ENCODE measurements at regions not wholly inside any gene's neighbourhood (a gene's known extent, or its start where the extent isn't known, plus 50 kb on each side); places are given as distances from the start of the nearest gene placed in this dataset.

DNA sequence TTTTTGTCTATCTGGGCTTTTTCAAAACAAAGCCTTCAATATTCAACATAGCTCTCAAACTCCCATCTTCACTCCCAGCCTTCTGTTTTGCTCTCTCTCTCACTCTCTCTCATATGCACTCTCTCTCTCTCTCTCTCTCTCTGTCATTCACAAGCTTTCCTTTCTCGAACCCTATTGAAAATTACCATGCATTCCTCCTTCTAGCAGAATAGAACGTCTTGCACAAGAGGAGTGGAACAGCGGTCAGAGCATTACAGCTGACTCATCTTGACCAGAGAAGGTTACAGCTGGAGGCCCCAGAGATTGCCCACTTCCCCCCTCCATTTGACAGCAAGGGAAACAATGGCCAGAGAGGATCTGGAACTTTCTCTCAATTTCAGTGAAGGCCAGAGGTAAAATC lies 51.0 kb upstream of the LIFR start:
- H3K27me3 ChIP-seq = no peaks in the 10 kb centered on the region
- DNase-seq (ENCODE audit: low spot score in 2 of 2) = no peak
- no peaks in the 10 kb centered on the region for H3K36me3 ChIP-seq
- TF ChIP-seq, protein P1, sequence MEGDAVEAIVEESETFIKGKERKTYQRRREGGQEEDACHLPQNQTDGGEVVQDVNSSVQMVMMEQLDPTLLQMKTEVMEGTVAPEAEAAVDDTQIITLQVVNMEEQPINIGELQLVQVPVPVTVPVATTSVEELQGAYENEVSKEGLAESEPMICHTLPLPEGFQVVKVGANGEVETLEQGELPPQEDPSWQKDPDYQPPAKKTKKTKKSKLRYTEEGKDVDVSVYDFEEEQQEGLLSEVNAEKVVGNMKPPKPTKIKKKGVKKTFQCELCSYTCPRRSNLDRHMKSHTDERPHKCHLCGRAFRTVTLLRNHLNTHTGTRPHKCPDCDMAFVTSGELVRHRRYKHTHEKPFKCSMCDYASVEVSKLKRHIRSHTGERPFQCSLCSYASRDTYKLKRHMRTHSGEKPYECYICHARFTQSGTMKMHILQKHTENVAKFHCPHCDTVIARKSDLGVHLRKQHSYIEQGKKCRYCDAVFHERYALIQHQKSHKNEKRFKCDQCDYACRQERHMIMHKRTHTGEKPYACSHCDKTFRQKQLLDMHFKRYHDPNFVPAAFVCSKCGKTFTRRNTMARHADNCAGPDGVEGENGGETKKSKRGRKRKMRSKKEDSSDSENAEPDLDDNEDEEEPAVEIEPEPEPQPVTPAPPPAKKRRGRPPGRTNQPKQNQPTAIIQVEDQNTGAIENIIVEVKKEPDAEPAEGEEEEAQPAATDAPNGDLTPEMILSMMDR (IDR thresholded peaks at IDR 0.05) = no peak
- TF ChIP-seq EP300 (IDR thresholded peaks at IDR 0.05) (no peak), POLR2AphosphoS5 (IDR thresholded peaks at IDR 0.05) (no peak), POLR2A (IDR thresholded peaks at IDR 0.05) (no peak)
- no peaks in the 10 kb centered on the region for H3K4me1 ChIP-seq
- 60% methylated on average over 3 of the region's 3 CpGs for WGBS
- H3K4me3 ChIP-seq = no peak overlapping the region
- no peak overlapping the region for H3K27ac ChIP-seq
- H3K9me3 ChIP-seq = no peaks in the 10 kb centered on the region

DNA sequence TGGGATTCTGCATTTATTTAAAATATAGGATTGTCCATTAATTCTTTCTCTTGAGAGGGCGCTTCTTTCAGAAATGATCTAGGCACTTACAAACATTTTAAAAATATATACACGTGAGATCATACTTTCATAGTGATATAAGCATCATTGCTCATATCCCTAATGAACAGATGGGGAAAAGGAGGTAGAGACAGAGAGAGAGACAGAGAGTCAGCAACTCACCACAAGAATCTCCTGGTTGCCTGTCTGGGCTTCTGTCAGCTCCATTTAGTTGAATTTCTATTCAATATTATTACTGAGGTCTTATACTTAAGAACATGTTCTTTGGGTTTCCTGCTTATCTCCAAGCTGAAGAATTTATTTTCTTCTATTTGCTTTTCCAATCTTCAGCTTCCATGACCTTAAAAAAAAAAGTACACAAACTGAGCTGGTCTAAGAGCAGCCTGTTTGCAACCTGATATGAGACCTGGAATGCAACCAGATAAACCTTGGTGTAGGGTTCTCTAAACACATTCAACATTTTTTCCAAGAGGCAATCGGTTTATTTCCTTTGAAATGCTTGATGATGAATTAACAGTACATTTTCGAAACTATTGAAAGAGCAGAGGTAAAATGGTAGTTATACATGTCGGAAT lies 51.6 kb upstream of the LIFR start:
- TF ChIP-seq POLR2A (IDR thresholded peaks at IDR 0.05) = no peak
- no peak for TF ChIP-seq POLR2AphosphoS5 (IDR thresholded peaks at IDR 0.05)
- TF ChIP-seq EP300 (IDR thresholded peaks at IDR 0.05) = no peak
- TF ChIP-seq, protein P1 (IDR thresholded peaks at IDR 0.05) = no peak
- H3K27me3 ChIP-seq = no peaks in the 10 kb centered on the region
- no peak overlapping the region for H3K4me3 ChIP-seq
- H3K4me1 ChIP-seq = no peaks in the 10 kb centered on the region
- H3K36me3 ChIP-seq = no peaks in the 10 kb centered on the region
- no peak for DNase-seq (ENCODE audit: low spot score in 2 of 2)
- no peaks in the 10 kb centered on the region for H3K9me3 ChIP-seq
- no peak overlapping the region for H3K27ac ChIP-seq
- 84% methylated on average over 5 of the region's 5 CpGs for WGBS

DNA sequence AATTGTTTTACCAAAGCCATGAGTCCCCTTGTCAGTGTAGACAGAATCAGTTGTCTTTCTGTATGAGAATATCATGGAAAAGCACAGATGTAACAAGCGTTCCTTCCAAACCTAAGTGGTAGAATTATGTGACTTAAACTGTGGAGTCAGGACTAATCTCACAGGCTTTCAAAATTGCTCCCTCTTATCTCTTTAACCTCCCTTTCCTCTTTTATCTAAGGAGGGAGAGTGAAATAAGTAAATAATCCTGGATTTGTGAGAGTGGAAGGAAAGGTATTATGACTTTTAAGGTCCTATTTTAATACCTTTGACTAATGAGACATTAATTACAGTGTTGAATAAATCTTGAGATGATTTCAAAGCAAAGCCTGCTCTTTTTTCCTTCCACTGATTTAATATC lies 52.4 kb upstream of the LIFR start:
- no peak overlapping the region for H3K4me3 ChIP-seq
- no peaks in the 10 kb centered on the region for H3K27me3 ChIP-seq
- no peaks in the 10 kb centered on the region for H3K9me3 ChIP-seq
- no peak for DNase-seq (ENCODE audit: low spot score in 2 of 2)
- 92% methylated on average over 1 of the region's 1 CpG for WGBS
- no peaks in the 10 kb centered on the region for H3K36me3 ChIP-seq
- TF ChIP-seq, protein P1 (IDR thresholded peaks at IDR 0.05) = no peak
- TF ChIP-seq POLR2A (IDR thresholded peaks at IDR 0.05) = no peak
- TF ChIP-seq POLR2AphosphoS5 (IDR thresholded peaks at IDR 0.05) = no peak
- TF ChIP-seq EP300 (IDR thresholded peaks at IDR 0.05) = no peak
- H3K4me1 ChIP-seq = no peaks in the 10 kb centered on the region
- no peak overlapping the region for H3K27ac ChIP-seq

DNA sequence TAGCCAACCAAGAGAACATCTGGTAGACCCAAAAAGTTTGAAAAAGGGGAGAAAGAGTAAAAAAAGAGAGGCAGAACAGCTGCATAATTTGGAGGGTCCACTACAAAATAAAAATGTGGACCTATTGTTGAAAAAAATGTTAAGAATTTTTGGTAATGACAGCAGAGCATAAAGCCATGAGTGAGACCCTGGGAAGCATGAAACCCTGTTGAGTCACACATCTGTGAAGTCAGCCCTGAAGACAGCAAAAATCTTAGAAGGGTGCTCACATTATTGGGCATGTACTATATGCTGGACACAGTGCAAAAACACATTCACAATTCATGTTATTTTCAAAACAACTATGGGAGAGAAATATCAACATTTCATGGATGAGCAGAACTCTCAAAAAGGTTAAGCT lies 56.4 kb upstream of the LIFR start:
- no peak overlapping the region for H3K27ac ChIP-seq
- peaks cover 16% of the 10 kb centered on the region for H3K4me1 ChIP-seq
- no peak for DNase-seq (ENCODE audit: low spot score in 2 of 2)
- no peaks in the 10 kb centered on the region for H3K9me3 ChIP-seq
- TF ChIP-seq EP300 (IDR thresholded peaks at IDR 0.05) (no peak), POLR2A (IDR thresholded peaks at IDR 0.05) (no peak), POLR2AphosphoS5 (IDR thresholded peaks at IDR 0.05) (no peak)
- TF ChIP-seq, protein P1 (IDR thresholded peaks at IDR 0.05) = no peak
- H3K36me3 ChIP-seq = no peaks in the 10 kb centered on the region
- no peaks in the 10 kb centered on the region for H3K27me3 ChIP-seq
- H3K4me3 ChIP-seq = no peak overlapping the region

DNA sequence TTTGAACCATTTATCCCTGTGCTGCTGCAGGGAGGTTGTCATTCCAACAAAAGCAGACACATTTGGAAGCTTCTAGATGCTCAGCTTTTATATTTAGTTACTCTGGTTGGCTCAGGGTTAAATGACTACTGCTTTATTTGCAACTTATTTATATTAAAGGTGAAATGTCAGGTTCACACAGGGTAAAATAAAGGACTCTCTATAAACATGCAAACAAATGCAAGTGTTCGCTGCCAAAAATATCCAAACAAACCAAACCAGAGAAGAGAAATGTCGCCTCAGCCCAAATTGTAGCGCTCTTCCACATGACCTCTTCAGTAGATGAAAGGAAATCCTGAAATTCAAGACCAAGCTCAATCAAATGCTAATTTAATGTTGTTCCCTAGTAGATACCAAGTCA lies 57.0 kb upstream of the LIFR start:
- Histone ChIP-seq H3K27ac (no peak overlapping the region), H3K4me1 (peaks cover 16% of the 10 kb centered on the region), H3K4me3 (no peak overlapping the region), H3K36me3 (no peaks in the 10 kb centered on the region), H3K9me3 (no peaks in the 10 kb centered on the region), H3K27me3 (no peaks in the 10 kb centered on the region)
- 71% methylated on average over 3 of the region's 3 CpGs for WGBS
- TF ChIP-seq POLR2AphosphoS5 (IDR thresholded peaks at IDR 0.05) (no peak), EP300 (IDR thresholded peaks at IDR 0.05) (no peak), POLR2A (IDR thresholded peaks at IDR 0.05) (no peak)
- TF ChIP-seq, protein P1 (IDR thresholded peaks at IDR 0.05) = no peak
- no peak for DNase-seq (ENCODE audit: low spot score in 2 of 2)
